Middle frontal gyrus (tissue), 1 donor: ENCODE measurements at regions not wholly inside any gene's neighbourhood (a gene's known extent, or its start where the extent isn't known, plus 50 kb on each side); places are given as distances from the start of the nearest gene placed in this dataset.
"Not testable (repeated sequence)": the region's sequence is repeated elsewhere in the genome, so short reads cannot be mapped to it uniquely, and the experiment has no call there.

Source experiments
- DNase-seq: peaks from one replicate; pipeline ENCODE4 v3.0.0-alpha.2; 2015; ENCODE audit warnings: low spot score; ENCODE audit errors: extremely low spot score

GRCh38 chr3:15851735-15852134 lies 54.0 kb upstream of the ANKRD28 start:
- DNase-seq: no peak

- DNase-seq: no peak
Measured at GRCh38 chr3:15858547-15859506, 61.0 kb upstream of the ANKRD28 start.

GRCh38 chr3:15859507-15860013 lies 61.8 kb upstream of the ANKRD28 start:
- DNase-seq: peak; percentile 87

- peak; percentile 40 for DNase-seq
Measured at GRCh38 chr3:15860014-15860934, 62.5 kb upstream of the ANKRD28 start.

GRCh38 chr3:15861163-15861562 lies 63.4 kb upstream of the ANKRD28 start:
- no peak for DNase-seq

GRCh38 chr3:15872807-15873206 lies 75.0 kb upstream of the ANKRD28 start:
- no peak for DNase-seq

GRCh38 chr3:15873415-15873814 lies 75.6 kb upstream of the ANKRD28 start:
- no peak for DNase-seq

- DNase-seq: no peak
Measured at GRCh38 chr3:15875016-15875689, 77.4 kb upstream of the ANKRD28 start.

GRCh38 chr3:15876669-15877068 lies 78.9 kb upstream of the ANKRD28 start:
- no peak for DNase-seq

GRCh38 chr3:15877813-15878212 lies 80.0 kb upstream of the ANKRD28 start:
- DNase-seq: no peak

- DNase-seq: not testable (repeated sequence)
Measured at GRCh38 chr3:15879787-15880186, 82.0 kb upstream of the ANKRD28 start.

- no peak for DNase-seq
Measured at GRCh38 chr3:15882577-15882976, 84.8 kb upstream of the ANKRD28 start.

GRCh38 chr3:15884132-15884531 lies 86.4 kb upstream of the ANKRD28 start:
- no peak for DNase-seq

- no peak for DNase-seq
Measured at GRCh38 chr3:15886521-15886920, 88.7 kb upstream of the ANKRD28 start.

- DNase-seq: no peak
Measured at GRCh38 chr3:15887261-15887660, 89.5 kb upstream of the ANKRD28 start.

- DNase-seq: no peak
Measured at GRCh38 chr3:15889936-15890335, 92.2 kb upstream of the ANKRD28 start.

- no peak for DNase-seq
Measured at GRCh38 chr3:15892311-15893227, 94.8 kb upstream of the ANKRD28 start.

- no peak for DNase-seq
Measured at GRCh38 chr3:15894382-15894781, 96.6 kb upstream of the ANKRD28 start.

GRCh38 chr3:15896500-15896899 lies 98.7 kb upstream of the ANKRD28 start:
- DNase-seq: no peak

- no peak for DNase-seq
Measured at GRCh38 chr3:15899388-15899787, 101.6 kb upstream of the ANKRD28 start.
